WTC11 (cell line): ENCODE measurements at regions not wholly inside any gene's neighbourhood (a gene's known extent, or its start where the extent isn't known, plus 50 kb on each side); places are given as distances from the start of the nearest gene placed in this dataset.

Experiments
- ARID4B ChIP-seq: sonication (generic); formaldehyde crosslinking; IDR thresholded peaks from 2 replicates; pipeline ENCODE4 v1.8.0; 2023; ENCODE audit warnings: missing genetic modification reagents, mild to moderate bottlenecking, borderline replicate concordance
- ATF2 ChIP-seq: sonication (generic); formaldehyde crosslinking; IDR thresholded peaks from 2 replicates; pipeline ENCODE4 v1.8.1; 2022; ENCODE audit warnings: low read depth, missing genetic modification reagents, borderline replicate concordance
- CTCF ChIP-seq: fragments of 200-600 bp; IDR thresholded peaks from 2 replicates; pipeline ENCODE4 v1.8.0; 2022; ENCODE audit warnings: antibody characterized with exemption
- FOXJ3 ChIP-seq: sonication (generic); formaldehyde crosslinking; IDR thresholded peaks from 2 replicates; pipeline ENCODE4 v1.9.0; 2021; ENCODE audit warnings: missing genetic modification reagents, mild to moderate bottlenecking, borderline replicate concordance
- NR2C2 ChIP-seq: sonication (generic); formaldehyde crosslinking; IDR thresholded peaks from 2 replicates; pipeline ENCODE4 v1.8.0; 2022; ENCODE audit warnings: mild to moderate bottlenecking, missing genetic modification reagents
- RELA ChIP-seq: sonication (generic); formaldehyde crosslinking; IDR thresholded peaks from 2 replicates; pipeline ENCODE4 v1.8.1; 2022; ENCODE audit warnings: missing genetic modification reagents, mild to moderate bottlenecking, borderline replicate concordance
- SMAD3 ChIP-seq: sonication (generic); formaldehyde crosslinking; IDR thresholded peaks from 2 replicates; pipeline ENCODE4 v1.8.0; 2022; ENCODE audit warnings: missing genetic modification reagents, mild to moderate bottlenecking, borderline replicate concordance
- USF2 ChIP-seq: sonication (generic); formaldehyde crosslinking; IDR thresholded peaks from 2 replicates; pipeline ENCODE4 v1.8.1; 2023; ENCODE audit warnings: mild to moderate bottlenecking, missing genetic modification reagents, moderate library complexity
- ZNF317 ChIP-seq: sonication (generic); formaldehyde crosslinking; IDR thresholded peaks from 2 replicates; pipeline ENCODE4 v1.8.1; 2023; ENCODE audit warnings: low read depth, mild to moderate bottlenecking, moderate library complexity, missing genetic modification reagents, borderline replicate concordance

GRCh38 chr10:16187161-16187560, 249.6 kb upstream of the PTER start:
- no peak for TF ChIP-seq CTCF
- TF ChIP-seq ZNF317 (CRISPR knock-in tag): no peak
- no peak for TF ChIP-seq ATF2 (CRISPR knock-in tag)
- TF ChIP-seq USF2 (CRISPR knock-in tag): no peak
- TF ChIP-seq RELA (CRISPR knock-in tag): no peak
- no peak for TF ChIP-seq ARID4B
- no peak for TF ChIP-seq NR2C2
- no peak for TF ChIP-seq SMAD3
- TF ChIP-seq FOXJ3 (CRISPR knock-in tag): no peak
